Esophagus muscularis mucosa (tissue), 4 donors: ENCODE measurements at regions not wholly inside any gene's neighbourhood (a gene's known extent, or its start where the extent isn't known, plus 50 kb on each side); places are given as distances from the start of the nearest gene placed in this dataset.

Source experiments
- CTCF ChIP-seq, 3 experiments: fragments of 200-600 bp in 2 of 3; fragments of 450-650 bp in 1 of 3; sonication (generic) in 2 of 3; IDR thresholded peaks; one replicate each; pipeline ENCODE4 v1.5.1; 2017 to 2019; ENCODE audit warnings: antibody characterized with exemption in 3 of 3, mild to moderate bottlenecking in 2 of 3, moderate library complexity in 1 of 3
- EP300 ChIP-seq: sonication (generic); formaldehyde crosslinking; IDR thresholded peaks from one replicate; pipeline ENCODE4 v1.6.1; 2017; ENCODE audit warnings: antibody characterized with exemption
- POLR2A ChIP-seq: fragments of 450-650 bp; IDR thresholded peaks from one replicate; pipeline ENCODE4 v1.6.1; 2017; ENCODE audit warnings: antibody characterized with exemption, moderate library complexity, mild to moderate bottlenecking, low read depth

- TF ChIP-seq CTCF (IDR thresholded peaks at IDR 0.05) (no peak), EP300 (no peak), POLR2A (no peak)
These were observed 529.2 kb downstream of the HAO1 start for GRCh38 chr20:7411075-7411474.
